K562 (cell line): ENCODE measurements at regions not wholly inside any gene's neighbourhood (a gene's known extent, or its start where the extent isn't known, plus 50 kb on each side); places are given as distances from the start of the nearest gene placed in this dataset.

Source experiments
- ATAC-seq: fragments of 200-7000 bp; cut with Tn5 transposase; 3 replicates; pipeline ENCODE4 v1.9.1; 2020; ENCODE audit warnings: moderate library complexity
- BruUV-seq: library from RNA; stranded (reverse); fragments of 400-500 nt; replicated peaks from 2 replicates; lab custom pipeline; 2021; lab: Mats Ljungman, UMichigan
- CTCF ChIA-PET: fragments of 300-600 bp; formaldehyde crosslinking; extraction: SDS; loops from one replicate; lab custom pipeline; 2021; ENCODE audit warnings: low intra/inter-chr PET ratio; lab: Yijun Ruan, JAX
- POLR2A ChIA-PET: fragments of 300-600, 350-650 bp; sonication (Branson Sonifier 250); formaldehyde crosslinking; extraction: SDS; loops from one replicate; lab custom pipeline; 2021; ENCODE audit warnings: antibody characterized with exemption, inconsistent platforms; lab: Yijun Ruan, JAX
- DNase-seq, 4 experiments: peaks; one replicate each; pipeline versions ENCODE4 v3.0.0 to v3.0.0-alpha.2; 2011 to 2018; ENCODE audit warnings: low spot score in 3 of 4, mixed read lengths in 3 of 4; ENCODE audit errors: extremely low read depth in 1 of 4
- FAIRE-seq: peaks from 2 replicates; lab custom pipeline; 2011; peaks lifted over from hg19 to GRCh38; lab: Jason Lieb, UNC
- H2AFZ ChIP-seq: 2 replicates; pipeline ENCODE4 v1.6.0; 2011; ENCODE audit warnings: low read depth, low read length, control low read depth, inconsistent platforms
- H3K27ac ChIP-seq: fragments of 200-600 bp; 3 replicates; pipeline ENCODE4 v1.8.0; 2011; ENCODE audit warnings: low read depth, mild to moderate bottlenecking, control low read depth, inconsistent platforms, low read length, moderate library complexity, mixed read lengths; ENCODE audit errors: extremely low read depth
- H3K27me3 ChIP-seq, 2 experiments: fragments of 300-600 bp in 1 of 2; 2 replicates in 1 of 2; 3 replicates in 1 of 2; pipeline versions ENCODE4 v1.6.0 to v1.8.0; 2011; ENCODE audit warnings: inconsistent platforms in 2 of 2, low read length in 2 of 2, mild to moderate bottlenecking in 1 of 2, mixed read lengths in 1 of 2, moderate library complexity in 1 of 2; ENCODE audit not compliant: control insufficient read depth in 2 of 2, insufficient read depth in 2 of 2
- H3K36me3 ChIP-seq: fragments of 300-600 bp; 3 replicates; pipeline ENCODE4 v1.8.0; 2011; ENCODE audit warnings: mild to moderate bottlenecking, low read length, inconsistent platforms; ENCODE audit not compliant: control insufficient read depth, insufficient read depth
- H3K4me1 ChIP-seq, 2 experiments: fragments of 200-600 bp in 1 of 2; replicated peaks in 1 of 2; 2 replicates in 1 of 2; 3 replicates in 1 of 2; pipeline versions ENCODE4 v1.5.1 to v1.8.0; 2011; ENCODE audit warnings: inconsistent platforms in 2 of 2, low read length in 2 of 2, mild to moderate bottlenecking in 1 of 2, mixed read lengths in 1 of 2, moderate library complexity in 1 of 2; ENCODE audit not compliant: control insufficient read depth in 2 of 2, insufficient read depth in 2 of 2
- H3K4me2 ChIP-seq: 2 replicates; pipeline ENCODE4 v1.6.1; 2011; ENCODE audit warnings: low read length, control low read depth, inconsistent platforms, mixed read lengths; ENCODE audit not compliant: insufficient read depth
- H3K4me3 ChIP-seq: fragments of 200-600 bp; sonication (generic), shearing (Covaris generic); 2 replicates; pipeline ENCODE4 v1.5.1; 2016; ENCODE audit warnings: control low read depth, inconsistent platforms
- H3K79me2 ChIP-seq: fragments of 200-600 bp; 3 replicates; pipeline ENCODE4 v1.8.0; 2011; ENCODE audit warnings: low read length, inconsistent platforms; ENCODE audit not compliant: control insufficient read depth, insufficient read depth
- H3K9ac ChIP-seq, 2 experiments: 2 replicates each; pipeline versions ENCODE4 v1.6.0 to v1.6.1; 2011; ENCODE audit warnings: low read depth in 2 of 2, low read length in 2 of 2, control low read depth in 1 of 2, inconsistent platforms in 1 of 2, mild to moderate bottlenecking in 1 of 2, mixed read lengths in 1 of 2; ENCODE audit not compliant: insufficient read depth in 1 of 2
- H3K9me1 ChIP-seq: one replicate; pipeline ENCODE4 v1.6.0; 2011; ENCODE audit warnings: inconsistent platforms, mild to moderate bottlenecking, low read length, moderate library complexity; ENCODE audit not compliant: control insufficient read depth, insufficient read depth
- H3K9me3 ChIP-seq: replicated peaks from 2 replicates; pipeline ENCODE4 v1.5.1; 2011; ENCODE audit warnings: low read depth, low read length, inconsistent platforms; ENCODE audit not compliant: control insufficient read depth, insufficient read depth
- H4K20me1 ChIP-seq: replicated peaks from 2 replicates; pipeline ENCODE4 v1.6.1; 2011; ENCODE audit warnings: low read length, inconsistent platforms, mixed read lengths; ENCODE audit not compliant: control insufficient read depth, insufficient read depth
- CHD4 ChIP-seq: fragments of 200-600 bp; sonication (generic); IDR thresholded peaks from 3 replicates; pipeline ENCODE4 v1.6.1; 2012; ENCODE audit warnings: low read depth, mild to moderate bottlenecking, mixed read lengths, low read length, inconsistent platforms; ENCODE audit not compliant: insufficient read depth, insufficient replicate concordance, poor library complexity, severe bottlenecking
- CREM ChIP-seq: IDR thresholded peaks from 2 replicates; pipeline ENCODE4 v1.6.1; 2014; ENCODE audit warnings: antibody characterized with exemption, low read depth
- E2F3 ChIP-seq: fragments of 250-450 bp; sonication (Bioruptor Pico); IDR thresholded peaks from 2 replicates; pipeline ENCODE4 v1.4.0; 2020; ENCODE audit warnings: mild to moderate bottlenecking
- FOXK1 ChIP-seq: sonication (generic); formaldehyde crosslinking; IDR thresholded peaks from 2 replicates; pipeline ENCODE4 v1.8.0; 2022; ENCODE audit warnings: missing genetic modification reagents, mild to moderate bottlenecking, borderline replicate concordance
- ILK ChIP-seq: fragments of 450-650 bp; IDR thresholded peaks from 2 replicates; pipeline ENCODE4 v1.6.1; 2016; ENCODE audit warnings: missing genetic modification characterization, low read depth, mild to moderate bottlenecking, missing compliant biosample characterization, moderate library complexity, borderline replicate concordance
- OTX1 ChIP-seq: fragments of 450-650 bp; formaldehyde crosslinking; IDR thresholded peaks from 2 replicates; pipeline ENCODE4 v1.4.0; 2022; ENCODE audit warnings: mild to moderate bottlenecking
- PURB ChIP-seq: sonication (generic); formaldehyde crosslinking; IDR thresholded peaks from 2 replicates; pipeline ENCODE4 v1.9.0; 2021; ENCODE audit warnings: low read depth, mild to moderate bottlenecking, missing genetic modification reagents
- TCF3 ChIP-seq: sonication (generic); formaldehyde crosslinking; IDR thresholded peaks from 2 replicates; pipeline ENCODE4 v1.4.0; 2020; ENCODE audit warnings: mild to moderate bottlenecking, missing genetic modification reagents
- TCF7 ChIP-seq: sonication (generic); IDR thresholded peaks from 2 replicates; pipeline ENCODE4 v1.6.1; 2016; ENCODE audit warnings: antibody characterized with exemption, borderline replicate concordance
- ZBTB9 ChIP-seq: fragments of 450-650 bp; formaldehyde crosslinking; IDR thresholded peaks from 2 replicates; pipeline ENCODE4 v1.4.0; 2020; ENCODE audit warnings: mild to moderate bottlenecking, moderate library complexity
- ZC3H4 ChIP-seq: sonication (generic); formaldehyde crosslinking; IDR thresholded peaks from 2 replicates; pipeline ENCODE4 v1.9.0; 2021; ENCODE audit warnings: missing genetic modification reagents, borderline replicate concordance
- WGBS: fragments of 100-300 bp; shearing (Covaris generic); methylation state at CpG from one replicate; pipeline ENCODE4 v1.1.6; 2016; ENCODE audit warnings: low coverage, mixed read lengths; ENCODE audit not compliant: insufficient coverage; ENCODE audit errors: missing lambda C conversion rate; 5-methylcytosine and 5-hydroxymethylcytosine counted together
- in situ Hi-C: fragments of 300-500 bp; cut with MboI; formaldehyde crosslinking; loops from 4 replicates; pipeline ENCODE4 v1.15.0; 2018; ENCODE audit warnings: inconsistent platforms, mixed read lengths
- intact Hi-C: fragments of 100-400 bp; cut with micrococcal nuclease; formaldehyde crosslinking; loops from 2 replicates; pipeline ENCODE4 v1.14.2; 2022

- no peak for TF ChIP-seq E2F3 (CRISPR knock-in tag)
These were observed 99.1 kb downstream of the HRH4 start (continued) for GRCh38 chr18:24559526-24559925.

GRCh38 chr18:24560511-24560981 is 100.1 kb downstream of the HRH4 start:
- 2% methylated on average over 7 of the region's 7 CpGs for whole genome bisulfite sequencing
- ATAC-seq (no peak), DNase-seq (no peak), FAIRE-seq (no peak)
- H2AFZ ChIP-seq, result no peak overlapping the region
- CTCF ChIA-PET, result interaction anchor here (0.5 kb wide), 1 partner anchor 17 kb away, joined by 4 read pairs; no protein-coding TSS in a partner anchor
- no peaks in the 10 kb centered on the region for H4K20me1 ChIP-seq
- no peaks in the 10 kb centered on the region for H3K9me3 ChIP-seq
- no peaks in the 10 kb centered on the region for H3K79me2 ChIP-seq
- no TSS peak for BruUV-seq
- H3K4me3 ChIP-seq, result no peak overlapping the region
- H3K4me1 ChIP-seq, result no peaks in the 10 kb centered on the region
- POLR2A ChIA-PET, result interaction anchor here (0.6 kb wide), 1 partner anchor 702 kb away, joined by 3 read pairs; no protein-coding TSS in a partner anchor
- no peak overlapping the region for H3K9ac ChIP-seq
- H3K27me3 ChIP-seq, result peaks cover 0 to 4% of the 10 kb centered on the region in 2 experiments; a peak in 1 of 5 replicates
- no peak overlapping the region for H3K4me2 ChIP-seq
- no peaks in the 10 kb centered on the region for H3K36me3 ChIP-seq
- no peak overlapping the region for H3K27ac ChIP-seq
- intact Hi-C loops, result no loop called here
- in situ Hi-C loops, result no loop called here
- H3K9me1 ChIP-seq, result no peaks in the 10 kb centered on the region
- TF ChIP-seq FOXK1 (CRISPR knock-in tag) (no peak), ZBTB9 (CRISPR knock-in tag) (no peak), OTX1 (CRISPR knock-in tag) (no peak), CHD4 (no peak), PURB (CRISPR knock-in tag) (no peak), ZC3H4 (no peak), TCF3 (no peak), TCF7 (no peak), ILK (tag) (no peak), CREM (no peak)
- TF ChIP-seq, all 486 proteins: peak for 0
